ENCODE measurements at regions not wholly inside any gene's neighbourhood (a gene's known extent, or its start where the extent isn't known, plus 50 kb on each side); places are given as distances from the start of the nearest gene placed in this dataset.

GRCh38 chr4:147037069-147037468, 91.4 kb upstream of the TTC29 start:
- TF ChIP-seq CTCF (IDR thresholded peaks at IDR 0.05; ENCODE audit: low read depth, low read length, poor library complexity, severe bottlenecking) (no peak), EZH2phosphoT487 (IDR thresholded peaks at IDR 0.05; ENCODE audit: borderline replicate concordance, low read length) (no peak)
- Histone ChIP-seq H3K27me3 (ENCODE audit: control insufficient read depth, low read length) (no peaks in the 10 kb centered on the region), H3K4me2 (ENCODE audit: low read length) (no peak overlapping the region), H3K9me2 (replicated peaks; ENCODE audit: control insufficient read depth, low read length) (no peaks in the 10 kb centered on the region), H4K20me1 (ENCODE audit: control insufficient read depth, insufficient read depth, low read depth, low read length) (no peaks in the 10 kb centered on the region), H3K4me1 (ENCODE audit: control insufficient read depth, low read length) (no peaks in the 10 kb centered on the region), H3F3A (ENCODE audit: control insufficient read depth, insufficient read depth) (no peaks in the 10 kb centered on the region), H3K4me3 (ENCODE audit: low read length) (no peak overlapping the region), H3K27ac (ENCODE audit: low read depth, low read length) (no peak overlapping the region), H3K79me2 (ENCODE audit: control insufficient read depth, low read length) (no peaks in the 10 kb centered on the region), H3K9me3 (ENCODE audit: control insufficient read depth, insufficient read depth, low read length) (no peaks in the 10 kb centered on the region), H3K36me3 (ENCODE audit: control insufficient read depth, low read length) (no peaks in the 10 kb centered on the region)

- TF ChIP-seq EZH2phosphoT487 (IDR thresholded peaks at IDR 0.05; ENCODE audit: borderline replicate concordance, low read length): no peak
- no peak for TF ChIP-seq CTCF (IDR thresholded peaks at IDR 0.05; ENCODE audit: low read depth, low read length, poor library complexity, severe bottlenecking)
- Histone ChIP-seq H3K9me3 (ENCODE audit: control insufficient read depth, insufficient read depth, low read length) (no peaks in the 10 kb centered on the region), H3K27ac (ENCODE audit: low read depth, low read length) (no peak overlapping the region), H3K79me2 (ENCODE audit: control insufficient read depth, low read length) (no peaks in the 10 kb centered on the region), H3K9me2 (replicated peaks; ENCODE audit: control insufficient read depth, low read length) (no peaks in the 10 kb centered on the region), H3F3A (ENCODE audit: control insufficient read depth, insufficient read depth) (no peaks in the 10 kb centered on the region), H3K27me3 (ENCODE audit: control insufficient read depth, low read length) (0 out of 2 replicates have a peak, but pooled peaks cover 2% of the 10 kb centered on the region), H4K20me1 (ENCODE audit: control insufficient read depth, insufficient read depth, low read depth, low read length) (no peaks in the 10 kb centered on the region), H3K36me3 (ENCODE audit: control insufficient read depth, low read length) (no peaks in the 10 kb centered on the region), H3K4me3 (ENCODE audit: low read length) (no peak overlapping the region), H3K4me1 (ENCODE audit: control insufficient read depth, low read length) (no peaks in the 10 kb centered on the region), H3K4me2 (ENCODE audit: low read length) (no peak overlapping the region)
These were observed 94.4 kb upstream of the TTC29 start for GRCh38 chr4:147039976-147040575.

GRCh38 chr4:147040874-147041273, 95.2 kb upstream of the TTC29 start:
- Histone ChIP-seq H3K4me1 (ENCODE audit: control insufficient read depth, low read length) (no peaks in the 10 kb centered on the region), H3K27me3 (ENCODE audit: control insufficient read depth, low read length) (0 out of 2 replicates have a peak, but pooled peaks cover 2% of the 10 kb centered on the region), H3K9me2 (replicated peaks; ENCODE audit: control insufficient read depth, low read length) (no peaks in the 10 kb centered on the region), H3K27ac (ENCODE audit: low read depth, low read length) (no peak overlapping the region), H3K79me2 (ENCODE audit: control insufficient read depth, low read length) (no peaks in the 10 kb centered on the region), H4K20me1 (ENCODE audit: control insufficient read depth, insufficient read depth, low read depth, low read length) (no peaks in the 10 kb centered on the region), H3K4me3 (ENCODE audit: low read length) (no peak overlapping the region), H3K36me3 (ENCODE audit: control insufficient read depth, low read length) (no peaks in the 10 kb centered on the region), H3K4me2 (ENCODE audit: low read length) (no peak overlapping the region), H3K9me3 (ENCODE audit: control insufficient read depth, insufficient read depth, low read length) (no peaks in the 10 kb centered on the region), H3F3A (ENCODE audit: control insufficient read depth, insufficient read depth) (no peaks in the 10 kb centered on the region)
- TF ChIP-seq EZH2phosphoT487 (IDR thresholded peaks at IDR 0.05; ENCODE audit: borderline replicate concordance, low read length) (no peak), CTCF (IDR thresholded peaks at IDR 0.05; ENCODE audit: low read depth, low read length, poor library complexity, severe bottlenecking) (no peak)

Measured in DOHH2 (cell line).